ENCODE measurements at regions not wholly inside any gene's neighbourhood (a gene's known extent, or its start where the extent isn't known, plus 50 kb on each side); places are given as distances from the start of the nearest gene placed in this dataset.

DNA sequence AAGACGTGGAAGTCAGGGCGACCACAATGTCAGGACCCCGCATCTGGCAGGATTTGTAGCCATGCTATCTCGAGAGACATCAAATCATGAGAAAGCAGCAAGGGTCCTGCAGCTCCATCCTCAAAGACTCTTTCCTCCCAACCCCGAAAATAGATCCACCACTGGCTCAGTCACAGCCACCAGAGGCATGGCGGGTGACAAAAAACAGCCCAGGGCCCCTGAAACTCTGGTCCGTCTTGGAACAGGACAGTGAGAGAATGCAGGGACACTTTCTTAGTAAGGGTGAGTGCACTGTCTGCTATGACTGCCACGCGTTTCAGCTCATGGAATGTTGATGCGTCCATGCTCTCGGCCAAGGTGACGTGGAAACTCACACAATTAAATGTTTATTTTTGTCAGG, 220.9 kb downstream of the IRX2 start:
- Histone ChIP-seq H3K79me2 (ENCODE audit: control insufficient read depth, insufficient read depth, low read length) (no peaks in the 10 kb centered on the region), H3K27ac (ENCODE audit: insufficient read depth, low read depth, low read length) (no peak overlapping the region), H3K36me3 (ENCODE audit: control insufficient read depth in 2 of 2, extremely low read depth in 1 of 2, insufficient read depth in 2 of 2, low read length in 2 of 2) (no peaks in the 10 kb centered on the region), H4K20me1 (replicated peaks; ENCODE audit: control insufficient read depth, extremely low read depth, insufficient read depth, low read length) (no peaks in the 10 kb centered on the region), H3K9ac (replicated peaks; ENCODE audit: extremely low read depth, insufficient read depth, low read length) (no peak overlapping the region), H2AFZ (ENCODE audit: low read depth, low read length) (no peak overlapping the region), H3K4me2 (ENCODE audit: insufficient read depth, low read length) (no peak overlapping the region), H3K4me3 (replicated peaks in 1 of 3; ENCODE audit: insufficient read depth in 1 of 3, low read depth in 1 of 3, low read length in 3 of 3) (no peak overlapping the region), H3K27me3 (ENCODE audit: control insufficient read depth in 2 of 2, insufficient read depth in 2 of 2, low read length in 2 of 2) (no peaks in the 10 kb centered on the region), H3K9me3 (replicated peaks; ENCODE audit: control insufficient read depth, insufficient read depth, low read length) (peaks cover 4% of the 10 kb centered on the region), H3K9me1 (replicated peaks; ENCODE audit: control insufficient read depth, extremely low read depth, insufficient read depth, low read length) (no peaks in the 10 kb centered on the region), H3K4me1 (ENCODE audit: control insufficient read depth, extremely low read depth, insufficient read depth, low read length) (no peaks in the 10 kb centered on the region)
- ChIA-PET CTCF (no interaction called here), POLR2A (no interaction called here)
- no TSS peak for BruUV-seq (replicated peaks)
- no peak for DNase-seq (ENCODE audit: low read depth, low spot score)
- TF ChIP-seq, protein P1, sequence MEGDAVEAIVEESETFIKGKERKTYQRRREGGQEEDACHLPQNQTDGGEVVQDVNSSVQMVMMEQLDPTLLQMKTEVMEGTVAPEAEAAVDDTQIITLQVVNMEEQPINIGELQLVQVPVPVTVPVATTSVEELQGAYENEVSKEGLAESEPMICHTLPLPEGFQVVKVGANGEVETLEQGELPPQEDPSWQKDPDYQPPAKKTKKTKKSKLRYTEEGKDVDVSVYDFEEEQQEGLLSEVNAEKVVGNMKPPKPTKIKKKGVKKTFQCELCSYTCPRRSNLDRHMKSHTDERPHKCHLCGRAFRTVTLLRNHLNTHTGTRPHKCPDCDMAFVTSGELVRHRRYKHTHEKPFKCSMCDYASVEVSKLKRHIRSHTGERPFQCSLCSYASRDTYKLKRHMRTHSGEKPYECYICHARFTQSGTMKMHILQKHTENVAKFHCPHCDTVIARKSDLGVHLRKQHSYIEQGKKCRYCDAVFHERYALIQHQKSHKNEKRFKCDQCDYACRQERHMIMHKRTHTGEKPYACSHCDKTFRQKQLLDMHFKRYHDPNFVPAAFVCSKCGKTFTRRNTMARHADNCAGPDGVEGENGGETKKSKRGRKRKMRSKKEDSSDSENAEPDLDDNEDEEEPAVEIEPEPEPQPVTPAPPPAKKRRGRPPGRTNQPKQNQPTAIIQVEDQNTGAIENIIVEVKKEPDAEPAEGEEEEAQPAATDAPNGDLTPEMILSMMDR (IDR thresholded peaks at IDR 0.05; ENCODE audit: extremely low read depth in 1 of 2, insufficient read depth in 1 of 2, low read depth in 1 of 2, low read length in 2 of 2), result no peak
- TF ChIP-seq JUN (IDR thresholded peaks at IDR 0.05; ENCODE audit: borderline replicate concordance, insufficient read depth, insufficient read length, low read depth) (no peak), FOS (IDR thresholded peaks at IDR 0.05; ENCODE audit: borderline replicate concordance, insufficient read depth, low read length) (no peak), GATA2 (IDR thresholded peaks at IDR 0.05; ENCODE audit: insufficient read depth, insufficient read length, low read depth, low read length) (no peak), POLR2AphosphoS5 (IDR thresholded peaks at IDR 0.05; ENCODE audit: insufficient read depth, low read depth, low read length) (no peak), EZH2 (IDR thresholded peaks at IDR 0.05; ENCODE audit: borderline replicate concordance, low read depth, low read length, severe bottlenecking) (no peak)
- TF ChIP-seq, protein P2, sequence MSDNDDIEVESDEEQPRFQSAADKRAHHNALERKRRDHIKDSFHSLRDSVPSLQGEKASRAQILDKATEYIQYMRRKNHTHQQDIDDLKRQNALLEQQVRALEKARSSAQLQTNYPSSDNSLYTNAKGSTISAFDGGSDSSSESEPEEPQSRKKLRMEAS (IDR thresholded peaks at IDR 0.05; ENCODE audit: insufficient read depth, insufficient read length), result no peak
- dilution Hi-C loops (cut with MboI; ENCODE audit: extremely low pct_ligation_motif_present, low sequenced_read_pairs) (no loop called here), intact Hi-C loops (cut with micrococcal nuclease) (no loop called here)
- no peak for FAIRE-seq

Measured in endothelial cell of umbilical vein (primary cell).